ENCODE measurements at regions not wholly inside any gene's neighbourhood (a gene's known extent, or its start where the extent isn't known, plus 50 kb on each side); places are given as distances from the start of the nearest gene placed in this dataset.

- DNase-seq (ENCODE audit: low spot score): no peak
- no peak for FAIRE-seq
- Histone ChIP-seq H4K20me1 (ENCODE audit: insufficient read depth, low read length) (no peaks in the 10 kb centered on the region), H3K36me3 (replicated peaks in 1 of 2; ENCODE audit: control insufficient read depth in 1 of 2, insufficient read depth in 2 of 2, low read length in 2 of 2) (no peaks in the 10 kb centered on the region), H3K79me2 (ENCODE audit: insufficient read depth, low read length) (no peaks in the 10 kb centered on the region), H3K27me3 (ENCODE audit: control insufficient read depth in 1 of 2, insufficient read depth in 2 of 2, low read length in 2 of 2) (no peaks in the 10 kb centered on the region), H3K9ac (ENCODE audit: insufficient read depth, low read depth, low read length) (no peak overlapping the region), H3K4me1 (ENCODE audit: insufficient read depth, low read length) (no peaks in the 10 kb centered on the region), H3K4me2 (ENCODE audit: low read depth, low read length) (no peak overlapping the region), H3K4me3 (replicated peaks in 1 of 3; ENCODE audit: insufficient read depth in 1 of 3, low read depth in 2 of 3, low read length in 3 of 3) (no peak overlapping the region), H3K9me3 (ENCODE audit: low read length) (peaks cover 24% of the 10 kb centered on the region), H3K27ac (ENCODE audit: extremely low read length, insufficient read depth, low read length) (no peak overlapping the region), H2AFZ (ENCODE audit: low read length) (no peak overlapping the region)
- ChIA-PET CTCF (ENCODE audit: low intra/inter-chr PET ratio, low total read pairs) (no interaction called here), POLR2A (no interaction called here)
- in situ Hi-C loops (cut with HindIII; ENCODE audit: extremely low pct_ligation_motif_present, low pct_unique_long_range_greater_than_20kb) (no loop called here), intact Hi-C loops (cut with micrococcal nuclease; ENCODE audit: unreplicated experiment) (no loop called here)
- no peak for TF ChIP-seq ZNF567 (CRISPR knock-in tag; IDR thresholded peaks at IDR 0.05; ENCODE audit: borderline replicate concordance)
- no peak for TF ChIP-seq THRA (CRISPR knock-in tag; IDR thresholded peaks at IDR 0.05; ENCODE audit: borderline replicate concordance)
- no peak for TF ChIP-seq ZGPAT (CRISPR knock-in tag; IDR thresholded peaks at IDR 0.05)
- no peak for TF ChIP-seq ARNT (IDR thresholded peaks at IDR 0.05)
- TF ChIP-seq ZXDC (CRISPR knock-in tag; IDR thresholded peaks at IDR 0.05): no peak
- TF ChIP-seq TFDP2 (CRISPR knock-in tag; IDR thresholded peaks at IDR 0.05): no peak
- no peak for TF ChIP-seq ZNF503 (CRISPR knock-in tag; IDR thresholded peaks at IDR 0.05)
- TF ChIP-seq POLR2A (IDR thresholded peaks at IDR 0.05; ENCODE audit: insufficient read depth in 1 of 2, low read depth in 2 of 2, low read length in 2 of 2): no peak
- no peak for TF ChIP-seq ZFP41 (CRISPR knock-in tag; IDR thresholded peaks at IDR 0.05; ENCODE audit: borderline replicate concordance)
- no peak for TF ChIP-seq KLF11 (CRISPR knock-in tag; IDR thresholded peaks at IDR 0.05)
- no peak for TF ChIP-seq ZNF746 (CRISPR knock-in tag; IDR thresholded peaks at IDR 0.05)
- no peak for TF ChIP-seq GABPB1 (CRISPR knock-in tag; IDR thresholded peaks at IDR 0.05)
- TF ChIP-seq RXRB (CRISPR knock-in tag; IDR thresholded peaks at IDR 0.05; ENCODE audit: borderline replicate concordance): no peak
- no peak for TF ChIP-seq BCLAF1 (IDR thresholded peaks at IDR 0.05)
- TF ChIP-seq CAMTA2 (CRISPR knock-in tag; IDR thresholded peaks at IDR 0.05; ENCODE audit: borderline replicate concordance): no peak
- ATAC-seq: no peak
- no TSS peak for BruUV-seq (replicated peaks)
- WGBS (ENCODE audit: low lambda C conversion rate): 4% methylated on average over 1 of the region's 1 CpG
These were observed 281.6 kb upstream of the SLC16A7 start for GRCh38 chr12:59314209-59314608.

All from HepG2 (cell line).